Gastrocnemius medialis (tissue), 4 donors: ENCODE measurements at regions not wholly inside any gene's neighbourhood (a gene's known extent, or its start where the extent isn't known, plus 50 kb on each side); places are given as distances from the start of the nearest gene placed in this dataset.

Source experiments
- ATAC-seq, 2 donors: fragments of 150-250 bp; one replicate each; pipeline ENCODE4 v1.9.1; 2016
- DNase-seq, 2 donors: peaks; one replicate each; pipeline ENCODE4 v3.0.0-alpha.2; 2019
- H3K27ac ChIP-seq, 4 donors: fragments of 200-600 bp; sonication (generic); 1 replicate in 1 of 4; 2 replicates in 3 of 4; pipeline ENCODE4 v1.5.1; 2016 to 2018; ENCODE audit warnings: mild to moderate bottlenecking in 2 of 4, moderate library complexity in 1 of 4
- H3K27me3 ChIP-seq, 3 donors: fragments of 200-600 bp; sonication (generic) in 2 of 3; 1 replicate in 1 of 3; 2 replicates in 2 of 3; pipeline versions ENCODE4 v1.5.1 to v1.6.0; 2016 to 2019; ENCODE audit warnings: mild to moderate bottlenecking in 1 of 3, moderate library complexity in 1 of 3
- H3K36me3 ChIP-seq, 2 donors: fragments of 200-600 bp; sonication (generic) in 1 of 2; one replicate each; pipeline ENCODE4 v1.5.1; 2017 to 2018
- H3K4me1 ChIP-seq, 2 donors: fragments of 200-600 bp; sonication (generic) in 1 of 2; one replicate each; pipeline ENCODE4 v1.5.1; 2016 to 2017; ENCODE audit warnings: mild to moderate bottlenecking in 2 of 2
- H3K4me3 ChIP-seq, 4 donors: fragments of 200-600 bp; sonication (generic) in 3 of 4; 1 replicate in 1 of 4; 2 replicates in 3 of 4; pipeline ENCODE4 v1.5.1; 2016 to 2019; ENCODE audit warnings: mild to moderate bottlenecking in 2 of 4
- H3K9me3 ChIP-seq, 3 donors: fragments of 200-600 bp; sonication (generic) in 2 of 3; 1 replicate in 1 of 3; 2 replicates in 2 of 3; pipeline ENCODE4 v1.5.1; 2016 to 2019
- POLR2A ChIP-seq, 2 donors: fragments of 450-650 bp; IDR thresholded peaks; one replicate each; pipeline ENCODE4 v1.6.1; 2017; ENCODE audit warnings: antibody characterized with exemption in 2 of 2, mild to moderate bottlenecking in 2 of 2, moderate library complexity in 2 of 2
- in situ Hi-C, 4 donors: fragments of 200-750 bp; cut with MboI; loops; one replicate each; pipeline versions ENCODE4 v1.15.0 to v1.8.0; 2017; ENCODE audit warnings: low sequenced_read_pairs in 4 of 4
- intact Hi-C: fragments of 100-400 bp; cut with DNase I; formaldehyde crosslinking; loops from one replicate; pipeline ENCODE4 v1.15.1; 2023; ENCODE audit warnings: low total_unique reads
- TF ChIP-seq, protein P1 (sequence below), 5 experiments: fragments of 450-650 bp in 3 of 5; fragments of 200-600 bp in 2 of 5; sonication (generic) in 2 of 5; IDR thresholded peaks in 4 of 5; conservative IDR thresholded peaks in 1 of 5; 1 replicate in 4 of 5; 2 replicates in 1 of 5; pipeline ENCODE4 v1.5.1; 2016 to 2019; ENCODE audit warnings: antibody characterized with exemption in 5 of 5, mild to moderate bottlenecking in 3 of 5, moderate library complexity in 3 of 5

DNA sequence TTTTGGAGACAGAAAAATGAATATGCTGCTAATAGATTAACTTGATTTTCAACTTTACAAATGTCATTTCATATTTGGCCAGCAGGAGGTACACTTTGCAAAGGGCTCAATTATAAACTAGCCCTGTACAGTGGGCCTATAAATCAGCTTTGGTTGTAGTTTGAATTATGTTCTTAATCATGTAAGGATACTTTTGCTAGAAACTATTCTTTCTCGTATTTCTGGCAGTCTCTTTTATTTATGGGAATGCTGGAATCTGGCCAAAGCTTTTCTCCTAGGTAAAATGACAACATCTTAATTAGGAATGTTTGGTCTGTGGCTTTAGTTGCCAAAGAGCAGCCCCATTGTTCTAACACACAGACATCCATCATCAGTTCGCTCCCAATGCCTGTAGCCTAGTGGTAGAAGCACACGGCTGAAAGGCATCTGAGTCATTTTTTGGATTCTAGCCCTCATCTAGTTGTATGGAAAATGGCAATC is 1322.3 kb upstream of the SEL1L start:
- H3K27ac ChIP-seq = no peak overlapping the region
- intact Hi-C loops = no loop called here
- no peaks in the 10 kb centered on the region for H3K36me3 ChIP-seq
- no peaks in the 10 kb centered on the region for H3K27me3 ChIP-seq
- ATAC-seq (no peak), DNase-seq (no peak)
- no peak overlapping the region for H3K4me3 ChIP-seq
- no peaks in the 10 kb centered on the region for H3K4me1 ChIP-seq
- TF ChIP-seq, protein P1, sequence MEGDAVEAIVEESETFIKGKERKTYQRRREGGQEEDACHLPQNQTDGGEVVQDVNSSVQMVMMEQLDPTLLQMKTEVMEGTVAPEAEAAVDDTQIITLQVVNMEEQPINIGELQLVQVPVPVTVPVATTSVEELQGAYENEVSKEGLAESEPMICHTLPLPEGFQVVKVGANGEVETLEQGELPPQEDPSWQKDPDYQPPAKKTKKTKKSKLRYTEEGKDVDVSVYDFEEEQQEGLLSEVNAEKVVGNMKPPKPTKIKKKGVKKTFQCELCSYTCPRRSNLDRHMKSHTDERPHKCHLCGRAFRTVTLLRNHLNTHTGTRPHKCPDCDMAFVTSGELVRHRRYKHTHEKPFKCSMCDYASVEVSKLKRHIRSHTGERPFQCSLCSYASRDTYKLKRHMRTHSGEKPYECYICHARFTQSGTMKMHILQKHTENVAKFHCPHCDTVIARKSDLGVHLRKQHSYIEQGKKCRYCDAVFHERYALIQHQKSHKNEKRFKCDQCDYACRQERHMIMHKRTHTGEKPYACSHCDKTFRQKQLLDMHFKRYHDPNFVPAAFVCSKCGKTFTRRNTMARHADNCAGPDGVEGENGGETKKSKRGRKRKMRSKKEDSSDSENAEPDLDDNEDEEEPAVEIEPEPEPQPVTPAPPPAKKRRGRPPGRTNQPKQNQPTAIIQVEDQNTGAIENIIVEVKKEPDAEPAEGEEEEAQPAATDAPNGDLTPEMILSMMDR (IDR thresholded peaks at IDR 0.05 in 4 of 5, conservative IDR thresholded peaks at IDR 0.05 in 1 of 5) = peak in 1 of 5 experiments; percentile 14
- no peak for TF ChIP-seq POLR2A (IDR thresholded peaks at IDR 0.05)
- in situ Hi-C loops = no loop called here
- no peaks in the 10 kb centered on the region for H3K9me3 ChIP-seq

DNA sequence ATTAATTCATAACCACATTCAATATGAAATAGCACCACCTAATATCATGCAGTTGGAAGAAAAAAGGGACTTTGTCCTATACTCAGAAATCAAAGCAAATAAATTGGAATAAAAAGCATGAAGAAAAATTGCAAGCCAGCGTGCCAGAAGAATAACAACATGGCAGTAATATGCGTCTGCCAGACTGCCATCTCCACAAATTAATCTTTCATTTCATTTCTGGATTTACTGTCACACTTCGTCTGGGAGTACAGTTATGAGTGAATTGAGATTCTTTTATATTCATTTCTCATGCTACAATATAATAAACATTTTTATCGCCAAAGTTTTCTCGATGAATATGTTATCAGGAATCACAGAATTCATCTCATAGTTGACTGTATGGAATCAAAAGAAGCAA is 1327.7 kb upstream of the SEL1L start:
- no peaks in the 10 kb centered on the region for H3K9me3 ChIP-seq
- H3K27ac ChIP-seq = no peak overlapping the region
- ATAC-seq (no peak), DNase-seq (no peak)
- intact Hi-C loops = no loop called here
- H3K27me3 ChIP-seq = no peaks in the 10 kb centered on the region
- no peaks in the 10 kb centered on the region for H3K4me1 ChIP-seq
- no peak for TF ChIP-seq POLR2A (IDR thresholded peaks at IDR 0.05)
- TF ChIP-seq, protein P1 (IDR thresholded peaks at IDR 0.05 in 4 of 5, conservative IDR thresholded peaks at IDR 0.05 in 1 of 5) = no peak
- no peak overlapping the region for H3K4me3 ChIP-seq
- in situ Hi-C loops = no loop called here
- no peaks in the 10 kb centered on the region for H3K36me3 ChIP-seq

DNA sequence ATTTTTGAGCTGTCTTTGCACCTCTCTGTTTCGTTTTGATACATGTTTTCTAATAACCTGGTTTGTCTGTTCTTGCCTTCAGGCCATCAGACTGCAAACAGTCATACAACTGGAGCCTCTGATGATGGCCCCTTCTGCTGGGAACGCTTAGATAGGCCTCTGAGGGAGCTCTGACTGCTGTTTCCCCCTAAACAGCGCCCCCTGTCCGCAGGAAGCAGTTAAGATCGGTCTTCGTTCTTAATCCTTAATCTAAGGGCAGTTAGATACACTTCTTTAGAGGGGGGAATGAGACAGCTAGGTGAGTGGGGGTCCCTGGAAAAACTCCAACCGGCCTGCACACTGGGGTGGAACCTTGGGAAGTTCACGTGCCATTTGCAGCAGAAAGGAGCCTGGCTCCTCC is 1338.8 kb upstream of the SEL1L start:
- Histone ChIP-seq H3K4me1 (no peaks in the 10 kb centered on the region), H3K36me3 (no peaks in the 10 kb centered on the region), H3K27ac (no peak overlapping the region), H3K27me3 (no peaks in the 10 kb centered on the region), H3K4me3 (no peak overlapping the region), H3K9me3 (no peaks in the 10 kb centered on the region)
- DNase-seq (no peak), ATAC-seq (no peak)
- intact Hi-C loops = no loop called here
- no peak for TF ChIP-seq POLR2A (IDR thresholded peaks at IDR 0.05)
- TF ChIP-seq, protein P1 (IDR thresholded peaks at IDR 0.05 in 4 of 5, conservative IDR thresholded peaks at IDR 0.05 in 1 of 5) = no peak
- in situ Hi-C loops = no loop called here

DNA sequence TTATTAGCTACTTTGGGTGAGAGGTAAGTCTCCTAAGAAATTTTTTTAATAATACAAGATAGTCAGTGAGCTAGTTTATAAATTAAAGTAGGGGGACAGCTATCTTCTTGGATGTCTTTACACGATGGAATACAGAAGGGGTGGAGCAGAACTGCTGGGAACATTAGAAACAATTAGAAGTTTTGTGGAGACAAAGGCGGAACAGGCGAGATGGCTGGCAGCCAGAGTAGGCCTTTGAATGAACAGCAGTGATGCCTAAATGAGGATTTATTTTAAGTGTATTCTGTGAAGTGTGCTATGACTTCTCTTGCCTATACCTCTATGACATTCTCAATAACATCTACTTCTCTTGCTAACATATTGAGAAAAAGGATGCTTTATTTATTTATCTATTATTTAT is 1345.3 kb upstream of the SEL1L start:
- no peak for ATAC-seq
- Histone ChIP-seq H3K9me3 (no peaks in the 10 kb centered on the region), H3K4me3 (no peak overlapping the region), H3K36me3 (no peaks in the 10 kb centered on the region), H3K4me1 (no peaks in the 10 kb centered on the region), H3K27ac (no peak overlapping the region), H3K27me3 (no peaks in the 10 kb centered on the region)
- intact Hi-C loops = no loop called here
- in situ Hi-C loops = no loop called here
- TF ChIP-seq, protein P1 (IDR thresholded peaks at IDR 0.05 in 4 of 5, conservative IDR thresholded peaks at IDR 0.05 in 1 of 5) = no peak
- no peak for TF ChIP-seq POLR2A (IDR thresholded peaks at IDR 0.05)
- no peak for DNase-seq

DNA sequence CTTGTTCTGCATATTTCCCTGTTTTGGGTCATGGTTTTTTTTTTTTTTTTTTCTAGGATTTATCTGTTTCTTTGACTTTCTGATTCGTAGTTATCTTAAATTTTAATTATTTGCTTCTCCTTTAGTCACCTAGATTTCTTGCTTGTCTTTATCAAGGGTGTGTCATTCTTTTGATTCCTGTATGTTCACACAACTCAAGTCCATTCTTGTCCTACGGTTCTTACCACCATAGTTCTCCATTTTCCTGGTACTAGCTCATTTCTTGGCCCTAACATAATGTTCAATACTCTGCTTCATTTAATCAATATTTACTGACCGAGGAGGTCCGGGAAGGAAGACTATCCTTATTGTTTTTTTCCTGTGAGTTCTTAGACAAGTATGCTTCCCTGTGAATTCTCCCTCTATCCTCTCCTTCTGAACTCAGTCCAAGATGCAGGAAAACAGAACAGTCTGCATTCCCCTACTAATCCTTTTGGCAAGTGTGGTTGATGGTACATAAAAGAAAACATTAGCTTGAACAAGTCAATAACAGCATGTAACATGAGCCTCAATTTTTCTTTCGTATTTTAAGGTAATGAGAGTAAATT is 1346.4 kb upstream of the SEL1L start:
- intact Hi-C loops (no loop called here), in situ Hi-C loops (no loop called here)
- no peaks in the 10 kb centered on the region for H3K9me3 ChIP-seq
- no peak overlapping the region for H3K27ac ChIP-seq
- ATAC-seq (no peak), DNase-seq (no peak)
- H3K4me3 ChIP-seq = no peak overlapping the region
- no peak for TF ChIP-seq POLR2A (IDR thresholded peaks at IDR 0.05)
- TF ChIP-seq, protein P1 (IDR thresholded peaks at IDR 0.05 in 4 of 5, conservative IDR thresholded peaks at IDR 0.05 in 1 of 5) = no peak
- H3K27me3 ChIP-seq = no peaks in the 10 kb centered on the region
- no peaks in the 10 kb centered on the region for H3K4me1 ChIP-seq
- no peaks in the 10 kb centered on the region for H3K36me3 ChIP-seq
